HG02884 (cell line): ENCODE measurements at regions not wholly inside any gene's neighbourhood (a gene's known extent, or its start where the extent isn't known, plus 50 kb on each side); places are given as distances from the start of the nearest gene placed in this dataset.
"Not testable (repeated sequence)": the region's sequence is repeated elsewhere in the genome, so short reads cannot be mapped to it uniquely, and the experiment has no call there.

Source experiments
- ATAC-seq: cut with Tn5 transposase; IDR thresholded peaks from one replicate; pipeline ENCODE4 v1.9.1; 2021; ENCODE audit warnings: mild to moderate bottlenecking, moderate library complexity; ENCODE audit not compliant: unreplicated experiment

DNA sequence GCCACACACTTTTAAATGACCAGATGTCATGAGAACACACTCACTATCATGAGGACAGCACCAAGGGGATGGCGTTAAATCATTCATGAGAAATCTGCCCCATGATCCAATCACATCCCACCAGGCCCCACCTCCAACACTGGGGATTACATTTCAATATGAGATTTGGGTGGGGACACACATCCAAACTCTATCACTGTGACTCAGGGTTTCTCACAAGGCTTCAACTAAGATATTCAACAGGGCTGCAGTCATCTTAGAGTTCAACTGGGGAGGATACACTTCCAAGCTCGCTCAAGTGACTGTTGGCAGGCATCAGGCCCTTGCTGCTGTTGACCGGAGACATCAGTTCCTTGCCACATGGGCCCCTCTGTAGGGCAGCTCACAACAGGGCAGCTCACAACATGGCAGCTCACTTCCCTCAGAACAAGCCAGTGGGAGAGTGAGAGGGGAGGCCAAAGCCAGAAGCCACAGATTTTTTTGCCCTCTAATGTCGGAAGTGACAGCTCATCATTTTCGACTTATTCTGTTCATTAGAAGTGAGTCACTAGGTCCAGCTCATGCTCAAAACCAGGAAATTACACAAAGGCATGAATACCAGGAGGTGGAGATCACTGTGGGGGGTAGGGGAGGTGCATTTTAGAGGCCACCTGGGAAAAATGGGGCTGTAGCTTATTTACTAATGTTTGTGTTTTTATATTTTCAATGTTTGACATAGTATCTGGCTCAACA is 50.8 kb upstream of the PTHLH start:
- ATAC-seq: no peak

DNA sequence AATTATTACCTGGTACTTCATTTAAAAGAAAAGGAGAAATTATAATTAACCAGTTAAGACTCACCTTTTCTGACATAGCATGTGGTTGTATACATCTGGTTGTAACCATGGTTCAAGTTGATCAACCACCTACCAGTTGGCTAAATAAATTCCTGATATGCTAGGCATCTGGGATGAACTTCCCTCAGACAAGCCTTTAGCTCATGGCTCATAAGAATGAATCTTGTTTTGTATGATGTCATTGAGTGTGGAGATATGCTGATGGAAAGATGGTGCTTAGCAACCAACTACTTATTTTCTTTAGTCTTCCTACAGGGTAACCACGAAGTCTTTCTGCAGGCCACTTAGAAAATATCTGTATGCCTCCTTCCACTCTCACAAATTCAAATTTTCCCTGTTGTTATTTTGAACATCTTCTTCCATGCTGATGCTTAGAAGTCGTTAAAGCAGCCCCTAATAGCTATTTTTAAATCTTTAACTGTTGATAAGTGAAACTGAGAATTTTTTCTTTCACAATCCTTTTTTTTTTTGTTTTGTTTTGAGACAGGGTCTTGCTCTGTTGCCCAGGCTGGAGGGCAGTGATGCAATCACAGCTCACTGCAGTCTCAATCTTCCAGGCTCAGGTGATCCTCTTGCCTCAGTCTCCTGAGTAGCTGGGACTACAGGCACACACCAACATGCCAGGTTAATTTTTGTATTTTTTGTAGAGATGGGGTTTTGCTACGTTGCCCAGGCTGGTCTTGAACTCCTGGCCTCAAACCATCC is 51.9 kb upstream of the PTHLH start:
- no peak for ATAC-seq

DNA sequence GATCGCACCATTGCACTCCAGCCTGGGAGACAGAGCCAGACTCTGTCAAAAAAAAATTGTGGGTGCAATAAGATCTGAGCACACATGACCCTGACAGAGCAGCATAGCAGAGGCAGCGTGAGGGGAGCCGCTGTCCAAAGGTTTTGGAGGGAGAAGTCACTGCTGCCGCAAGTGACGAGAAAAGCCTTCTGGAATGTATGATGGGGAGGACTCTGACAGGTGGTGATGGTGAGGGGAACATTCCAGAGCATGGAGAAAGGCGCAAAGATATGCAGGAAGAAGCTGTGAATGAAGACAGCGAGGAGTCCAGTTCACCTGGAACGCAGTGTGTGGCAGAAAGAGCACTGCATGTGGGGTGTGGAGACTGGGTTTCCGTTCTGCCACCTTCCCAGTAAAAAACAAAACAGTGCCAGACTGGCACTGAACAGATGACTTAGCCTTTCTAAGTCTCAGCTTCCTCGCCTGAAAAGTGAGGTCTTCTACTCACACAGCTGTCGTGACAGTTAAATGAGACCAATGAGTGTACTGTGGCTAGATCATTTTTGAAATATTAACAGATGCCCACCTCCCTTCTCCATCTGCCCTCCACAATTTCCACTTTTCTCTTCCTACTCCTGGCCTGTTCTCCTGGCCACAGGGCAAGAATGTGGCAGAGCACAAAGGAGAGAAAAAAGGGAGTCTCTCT is 53.4 kb upstream of the PTHLH start:
- ATAC-seq: no peak

DNA sequence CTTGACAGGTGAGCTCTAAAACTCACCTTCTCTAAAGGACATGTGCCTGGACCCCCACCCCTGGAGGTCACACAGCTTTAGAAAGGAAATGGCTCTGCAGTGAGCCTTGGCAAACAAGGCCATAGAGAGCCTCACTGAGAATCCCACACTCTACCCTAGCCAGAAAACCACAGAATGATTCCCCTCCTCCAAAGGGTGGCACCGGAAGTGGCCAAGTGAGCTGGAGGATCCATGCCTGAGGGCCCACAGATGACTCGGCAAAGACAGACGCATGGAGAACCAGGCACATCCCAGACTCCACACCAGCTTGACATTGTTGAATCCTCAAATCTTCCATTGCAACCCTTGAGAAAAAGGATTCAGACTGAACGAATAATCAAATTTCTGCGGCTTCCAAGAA is 54.2 kb upstream of the PTHLH start:
- ATAC-seq: no peak

DNA sequence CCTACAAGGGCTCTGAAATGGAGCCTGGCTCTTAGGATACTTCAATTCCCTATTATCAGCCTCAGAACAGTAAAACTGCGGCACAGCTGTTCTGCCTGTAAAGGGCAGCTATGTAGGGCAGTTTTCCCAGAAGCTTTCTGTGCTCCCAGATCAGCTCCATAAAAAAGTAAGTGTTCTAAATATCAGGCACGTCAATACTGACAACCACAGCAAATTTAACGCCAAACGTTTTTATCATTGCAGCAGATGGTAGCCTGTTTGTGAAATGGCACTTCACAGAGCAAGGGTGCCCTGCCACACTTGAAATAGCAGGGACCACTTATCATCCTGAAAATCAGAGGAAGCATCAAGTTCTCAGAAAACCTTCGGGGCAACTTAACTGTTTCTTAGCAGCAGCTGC is 54.8 kb upstream of the PTHLH start:
- no peak for ATAC-seq

DNA sequence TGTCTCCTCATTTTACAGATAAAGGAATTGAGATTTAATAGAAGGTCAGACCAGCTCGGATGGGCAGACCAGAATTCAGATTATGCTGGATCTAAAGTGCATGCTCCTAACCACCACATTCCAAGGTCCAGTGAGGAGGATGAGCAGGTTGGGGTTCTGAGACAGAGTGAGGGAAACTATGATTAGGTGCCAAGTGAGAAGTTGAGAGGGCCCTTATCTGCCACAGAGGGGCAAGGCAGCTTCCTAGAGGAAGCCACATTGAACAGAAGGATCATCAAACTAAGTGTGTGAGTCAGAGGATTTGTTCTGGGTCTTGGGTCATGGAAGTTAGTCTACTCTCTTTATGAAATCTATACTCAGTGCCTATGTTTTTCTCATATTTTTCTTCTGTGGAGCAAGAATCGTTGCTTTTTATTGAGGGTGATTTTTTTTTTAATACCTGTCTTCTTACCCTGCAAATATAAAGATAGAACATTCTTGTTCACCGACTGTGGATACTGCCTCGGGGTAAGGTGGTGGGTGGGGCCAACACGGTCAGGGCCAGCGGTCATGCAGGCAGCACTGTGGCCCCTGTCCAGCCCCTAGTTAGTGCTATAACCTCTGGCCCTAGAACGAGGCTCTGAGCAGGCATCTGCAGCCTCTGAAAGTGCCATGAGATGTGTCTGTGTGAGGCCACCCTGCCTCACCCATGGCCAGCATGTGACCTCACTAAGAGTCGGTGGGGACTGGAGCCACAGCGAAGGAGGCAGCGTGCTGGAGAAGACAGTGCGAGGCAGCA is 55.6 kb upstream of the PTHLH start:
- no peak for ATAC-seq

DNA sequence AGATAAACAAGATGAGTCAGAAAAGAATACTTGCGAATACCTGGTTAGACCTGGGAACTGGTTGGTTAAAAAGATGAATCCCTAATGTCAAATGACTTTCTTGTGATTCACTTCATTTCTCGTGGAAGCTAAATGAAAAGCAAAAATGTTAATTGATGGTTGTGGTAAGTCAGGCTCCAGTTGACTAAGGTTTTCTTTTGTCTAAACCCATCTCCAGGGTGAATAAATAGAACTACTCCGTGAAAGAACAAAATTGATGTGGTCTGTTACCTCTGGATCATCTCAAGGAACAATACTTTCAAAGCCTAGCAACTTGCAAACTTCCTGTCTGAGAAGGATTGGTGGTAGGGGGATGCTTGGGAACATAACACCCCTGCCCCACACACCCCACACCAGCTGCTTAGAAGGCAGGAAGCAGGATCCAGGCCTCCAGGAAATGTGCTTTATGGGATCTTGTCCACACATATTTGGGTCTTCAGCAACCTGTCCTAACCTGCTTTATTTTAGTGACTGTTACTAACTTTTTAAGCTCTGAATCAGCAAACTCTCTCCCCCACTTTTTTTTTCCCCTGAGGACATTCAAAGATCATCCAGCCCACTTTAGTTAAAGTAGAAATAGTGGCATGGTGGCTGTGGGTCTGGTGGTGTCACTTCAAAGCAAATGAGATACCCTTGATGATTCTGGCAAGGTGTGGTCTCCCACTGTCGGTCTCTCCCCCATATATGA is 60.4 kb upstream of the PTHLH start:
- no peak for ATAC-seq

DNA sequence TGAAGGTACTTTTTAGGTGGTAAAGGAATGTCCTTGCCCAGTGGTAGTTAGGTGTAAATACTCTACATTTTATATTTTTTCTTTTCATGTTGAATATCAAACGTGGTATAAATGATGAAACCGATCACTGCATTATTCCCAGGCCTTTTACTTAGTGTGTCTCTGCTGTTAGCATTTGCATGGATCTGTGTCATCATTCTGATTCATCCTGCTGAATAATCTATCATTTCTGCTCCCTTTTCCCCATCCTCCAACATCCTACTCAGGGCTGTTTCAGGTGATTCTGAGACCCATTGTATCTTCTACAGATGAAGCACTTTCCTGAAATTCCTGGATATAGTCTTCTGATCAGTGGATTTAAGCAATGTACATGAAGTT is 61.0 kb upstream of the PTHLH start:
- no peak for ATAC-seq

DNA sequence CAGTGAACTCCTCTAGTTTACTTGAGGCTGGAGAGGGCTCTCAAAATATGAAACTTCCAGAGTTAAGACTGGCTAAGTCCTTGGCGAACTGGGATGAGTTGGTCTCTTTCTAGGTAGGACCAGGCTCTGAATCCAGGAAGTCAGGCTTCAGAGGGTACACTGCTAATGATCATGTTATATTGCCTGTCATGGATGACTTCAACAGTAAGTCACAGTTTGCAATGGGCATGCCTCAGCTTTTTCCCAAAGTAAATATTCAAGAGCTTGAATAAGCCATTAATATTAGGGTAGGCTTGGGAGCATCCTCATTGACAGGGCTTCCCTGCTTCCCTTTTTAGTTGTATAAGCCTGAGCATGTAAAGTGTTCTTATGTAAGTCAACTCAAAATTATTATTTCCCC is 61.7 kb upstream of the PTHLH start:
- ATAC-seq: no peak

DNA sequence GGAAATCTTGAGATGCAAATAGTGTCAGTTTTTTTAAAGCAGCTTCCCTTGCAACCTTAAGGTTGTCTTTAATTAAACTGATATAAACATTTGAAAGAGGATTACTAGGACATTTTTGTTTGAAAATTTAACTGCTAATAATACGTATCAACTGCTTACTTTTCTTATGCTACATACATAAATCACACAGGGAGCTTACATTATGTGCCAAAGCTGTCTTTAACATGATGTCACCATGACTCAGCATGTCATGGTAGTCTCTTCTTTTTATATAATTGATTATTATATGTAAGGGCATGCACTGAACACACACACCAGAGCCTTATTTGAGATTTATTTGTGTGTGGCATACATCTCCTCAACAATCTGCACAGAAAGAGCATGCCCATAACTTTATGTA is 63.0 kb upstream of the PTHLH start:
- no peak for ATAC-seq

DNA sequence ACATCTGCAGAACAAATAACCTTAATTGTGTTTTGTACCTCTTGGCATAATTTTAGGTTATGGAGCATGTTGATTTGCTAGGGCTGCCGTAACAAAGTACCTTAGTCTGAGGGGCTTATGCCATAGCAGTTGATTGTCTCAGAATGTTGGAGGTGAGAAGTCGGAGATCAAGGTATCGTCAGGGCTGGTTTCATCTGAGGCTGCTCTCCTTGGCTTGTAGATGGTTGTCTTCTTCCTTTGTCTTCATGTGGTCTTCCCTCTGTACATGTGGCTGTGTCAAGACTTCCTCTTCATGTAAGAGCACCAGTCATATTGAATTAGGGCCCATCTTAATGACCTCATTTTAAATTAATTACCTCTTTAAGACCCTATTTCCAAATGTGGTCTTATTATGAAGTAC is 64.4 kb upstream of the PTHLH start:
- ATAC-seq: no peak

DNA sequence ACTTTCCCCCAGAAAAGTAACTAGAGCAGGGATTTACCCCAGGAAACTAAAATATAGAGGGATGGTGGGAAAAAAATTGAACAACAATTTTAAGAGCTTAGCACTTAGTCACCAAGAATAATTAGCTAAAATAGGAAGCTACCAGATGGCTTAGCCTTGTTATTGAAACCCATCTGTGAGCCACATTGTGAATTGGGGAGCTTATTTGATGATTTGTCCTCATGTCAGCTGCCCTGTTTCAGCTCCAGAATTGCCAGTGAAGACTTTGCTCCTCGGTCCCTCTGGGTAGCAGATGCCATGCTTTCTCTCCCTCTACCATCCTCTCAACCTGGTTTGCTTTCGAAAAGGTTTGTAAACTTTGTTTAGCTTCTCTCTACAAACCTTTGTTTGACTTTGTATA is 67.7 kb upstream of the PTHLH start:
- no peak for ATAC-seq

DNA sequence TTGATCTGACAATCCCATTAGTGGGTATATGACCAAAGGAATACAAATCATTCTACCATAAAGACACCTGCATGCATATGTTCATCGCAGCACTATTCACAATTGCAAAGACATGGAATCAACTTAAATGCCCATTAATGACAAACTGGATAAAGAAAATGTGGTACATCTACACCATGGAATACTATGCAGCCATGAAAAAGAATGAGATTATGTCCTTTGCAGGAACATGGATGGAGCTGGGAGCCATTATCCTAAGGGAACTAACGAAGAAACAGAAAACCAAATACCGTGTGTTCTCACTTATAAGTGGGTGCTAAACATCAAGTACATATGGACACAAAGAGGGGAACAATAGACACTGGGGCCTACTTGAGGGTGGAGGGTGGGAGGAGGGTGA is 74.1 kb upstream of the PTHLH start:
- ATAC-seq: not testable (repeated sequence)

DNA sequence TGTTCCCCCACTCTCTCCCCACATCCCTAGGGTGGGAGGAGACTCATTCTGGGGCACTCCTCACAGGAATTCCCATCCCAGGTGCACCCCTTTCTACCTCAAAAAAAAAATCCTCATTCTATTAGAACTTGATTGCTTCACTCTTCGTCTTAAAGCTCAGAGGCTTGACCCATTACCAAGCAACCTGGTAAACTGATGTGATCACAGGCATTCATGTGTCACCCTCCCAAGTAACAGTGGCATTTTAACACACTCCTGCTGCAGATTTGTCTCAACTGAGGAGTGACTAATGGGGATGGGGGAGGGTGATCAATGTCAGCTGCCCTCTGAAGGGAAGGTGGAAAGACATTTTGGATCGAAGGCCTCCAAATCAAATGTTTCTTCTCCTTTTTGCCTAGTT is 78.1 kb upstream of the PTHLH start:
- no peak for ATAC-seq

DNA sequence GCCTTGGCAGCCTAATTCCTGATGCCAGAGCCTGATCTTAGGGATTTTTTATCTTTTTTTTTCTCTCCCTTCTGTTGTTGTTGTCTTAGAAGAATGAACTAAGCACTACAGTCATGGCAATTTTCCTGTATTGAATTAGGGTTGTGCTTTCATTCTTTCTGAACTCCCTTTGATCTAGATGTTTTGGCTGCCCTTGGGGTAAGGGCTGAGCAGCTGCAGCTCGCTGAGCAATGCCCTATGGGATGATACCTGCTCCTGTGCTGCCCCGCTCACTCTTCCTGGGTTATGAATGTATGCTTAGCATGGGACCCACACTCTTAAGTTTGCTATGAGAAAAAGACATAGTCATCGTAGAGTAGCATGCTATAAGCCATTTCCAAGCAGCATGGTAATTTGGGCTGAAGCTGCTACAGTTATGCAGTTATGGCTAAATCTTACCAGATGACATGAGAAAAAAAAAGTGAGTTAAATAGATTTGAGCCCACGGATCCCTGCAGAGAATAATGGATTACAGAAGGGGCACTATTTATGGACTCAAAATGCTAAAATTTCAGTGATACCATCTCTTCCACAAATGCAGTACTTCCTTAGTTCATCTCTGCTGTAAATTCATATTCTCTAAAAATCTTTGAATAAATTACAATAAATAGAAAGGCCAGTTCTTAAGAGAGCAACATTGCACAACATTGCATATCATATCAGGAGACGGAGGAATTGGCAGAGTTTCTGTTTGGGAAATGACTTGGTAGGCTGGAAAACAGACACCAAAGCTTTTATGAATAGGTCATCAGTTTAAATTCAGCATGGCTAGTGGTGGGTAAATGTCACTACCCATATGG is 79.2 kb upstream of the PTHLH start:
- ATAC-seq: no peak

DNA sequence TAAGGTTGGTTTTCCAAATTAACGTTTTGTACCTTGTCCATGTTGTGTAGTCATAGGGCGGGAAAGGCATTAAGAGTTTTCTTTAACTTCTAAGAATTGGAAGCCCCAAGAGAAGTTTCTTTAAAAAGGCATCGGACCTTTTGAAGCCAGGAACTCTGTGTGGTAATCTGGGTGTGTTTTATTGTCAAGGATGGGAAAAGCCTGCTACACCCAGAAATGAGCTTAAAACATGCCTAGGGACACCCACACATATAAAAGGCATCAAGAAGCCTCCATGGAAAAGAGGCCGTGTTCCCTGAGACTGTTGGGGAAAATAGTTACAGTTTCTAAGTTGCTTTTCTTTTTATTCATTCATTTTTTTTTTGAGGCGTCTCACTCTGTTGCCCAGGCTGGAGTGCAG is 81.0 kb upstream of the PTHLH start:
- no peak for ATAC-seq

DNA sequence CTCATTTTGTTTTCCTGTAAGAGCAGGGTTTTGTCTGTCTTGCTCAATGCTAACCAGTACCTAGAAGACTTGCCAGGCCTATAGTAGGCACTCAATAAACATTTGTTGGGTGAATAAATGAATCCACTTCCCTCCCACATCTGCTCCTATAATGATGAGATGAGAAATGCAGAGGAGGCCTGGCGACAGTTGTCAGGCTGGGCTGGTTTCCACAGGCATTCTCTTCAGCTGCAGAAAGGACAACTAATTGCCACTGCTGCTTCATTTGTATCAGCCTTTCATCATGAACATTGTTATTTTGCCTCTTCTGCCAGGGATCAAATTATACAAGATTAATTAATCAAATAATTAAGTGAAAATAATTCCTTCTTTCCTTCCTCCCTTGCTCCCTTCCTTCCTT is 82.0 kb upstream of the PTHLH start:
- ATAC-seq: no peak

DNA sequence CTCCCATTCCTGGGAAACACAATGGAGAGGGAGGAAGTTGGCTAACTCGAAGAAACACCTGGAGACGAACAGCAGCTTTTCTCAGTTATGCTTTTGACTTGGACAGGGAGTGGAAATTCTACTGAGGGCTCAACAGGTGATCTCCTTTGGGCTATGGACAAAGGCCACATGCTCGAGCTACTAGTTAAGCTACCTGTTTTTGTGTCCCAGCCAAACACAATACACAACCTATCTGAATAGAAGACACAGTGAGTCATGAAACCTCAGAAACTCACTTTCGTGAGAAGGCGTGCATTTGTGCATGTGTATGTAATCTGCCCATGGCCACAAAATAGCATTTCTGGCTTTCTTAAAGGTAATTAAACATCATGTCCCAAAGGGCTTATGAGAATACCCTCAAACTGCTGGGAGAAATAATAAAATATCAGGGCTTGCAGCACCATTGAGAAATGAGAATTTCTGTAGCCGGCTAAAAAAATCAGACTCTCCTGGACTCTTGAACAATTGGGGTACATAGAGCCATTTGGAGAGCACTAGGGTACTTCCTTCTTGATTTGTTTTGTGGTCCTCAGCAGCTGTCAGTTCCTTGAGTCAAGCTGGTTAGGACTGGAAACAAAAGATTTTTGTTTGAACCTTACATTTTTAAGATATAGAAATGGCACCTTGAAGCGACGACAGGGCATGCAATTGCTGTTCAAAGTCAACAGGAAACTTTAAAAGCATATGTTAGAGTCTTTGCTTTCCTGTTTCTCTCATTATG is 85.5 kb upstream of the PTHLH start:
- no peak for ATAC-seq

DNA sequence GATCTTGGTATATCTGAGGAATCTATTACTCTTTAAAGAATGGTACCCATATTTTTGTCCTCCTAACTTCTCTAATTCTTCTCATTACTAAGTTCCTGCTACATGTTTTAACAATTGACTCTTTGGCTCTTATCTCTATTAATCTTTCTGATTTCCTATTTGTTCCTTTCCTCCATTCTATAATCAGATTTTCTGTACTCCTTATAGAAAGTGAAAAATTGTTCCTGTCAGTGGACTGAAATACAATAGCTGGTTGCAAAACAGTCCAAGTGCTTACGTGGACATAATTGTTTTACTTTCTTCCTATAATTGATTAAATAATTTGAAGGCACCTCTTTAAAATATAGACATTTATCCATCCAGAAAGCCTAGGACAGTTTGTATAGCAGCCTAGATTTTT is 86.7 kb upstream of the PTHLH start:
- ATAC-seq: no peak
